Fibroblast of lung (primary cell): ENCODE measurements at regions not wholly inside any gene's neighbourhood (a gene's known extent, or its start where the extent isn't known, plus 50 kb on each side); places are given as distances from the start of the nearest gene placed in this dataset.
A peak's percentile ranks its signal among the peaks of the same experiment; 100 is the strongest.

Experiments
- DNase-seq, 2 donors: peaks; one replicate each; pipeline versions ENCODE4 v3.0.0 to v3.0.0-alpha.2; 2010; ENCODE audit warnings: low read depth in 2 of 2
- H2AFZ ChIP-seq: 2 replicates; pipeline ENCODE4 v1.5.1; 2012; ENCODE audit warnings: low read length, control low read depth, inconsistent platforms
- H3K27ac ChIP-seq: 2 replicates; pipeline ENCODE4 v1.5.1; 2011; ENCODE audit warnings: low read length, control low read depth; ENCODE audit not compliant: insufficient read depth
- H3K27me3 ChIP-seq: 2 replicates; pipeline ENCODE4 v1.5.1; 2011; ENCODE audit warnings: mild to moderate bottlenecking, low read length; ENCODE audit not compliant: control insufficient read depth, insufficient read depth
- H3K36me3 ChIP-seq: 2 replicates; pipeline ENCODE4 v1.5.1; 2011; ENCODE audit warnings: low read length; ENCODE audit not compliant: control insufficient read depth, insufficient read depth
- H3K4me1 ChIP-seq: 2 replicates; pipeline ENCODE4 v1.5.1; 2011; ENCODE audit warnings: low read length; ENCODE audit not compliant: control insufficient read depth, insufficient read depth; ENCODE audit errors: extremely low read depth
- H3K4me2 ChIP-seq: 2 replicates; pipeline ENCODE4 v1.5.1; 2011; ENCODE audit warnings: low read length, control low read depth; ENCODE audit not compliant: insufficient read depth; ENCODE audit errors: extremely low read depth
- H3K4me3 ChIP-seq, 4 experiments: fragments of 200-600 bp in 1 of 4; sonication (generic) in 1 of 4; replicated peaks in 1 of 4; 2 replicates each; pipeline ENCODE4 v1.5.1; 2011 to 2016; ENCODE audit warnings: low read length in 4 of 4, low read depth in 3 of 4, mild to moderate bottlenecking in 3 of 4, control low read depth in 2 of 4, inconsistent platforms in 1 of 4, mixed read lengths in 1 of 4; ENCODE audit not compliant: insufficient read depth in 1 of 4; ENCODE audit errors: control extremely low read depth in 1 of 4
- H3K79me2 ChIP-seq: 2 replicates; pipeline ENCODE4 v1.5.1; 2012; ENCODE audit warnings: mild to moderate bottlenecking, low read length, inconsistent platforms; ENCODE audit not compliant: control insufficient read depth, insufficient read depth
- H3K9ac ChIP-seq: 2 replicates; pipeline ENCODE4 v1.5.1; 2011; ENCODE audit warnings: mild to moderate bottlenecking, low read length, control low read depth; ENCODE audit not compliant: insufficient read depth
- H3K9me3 ChIP-seq: 2 replicates; pipeline ENCODE4 v1.5.1; 2012; ENCODE audit warnings: low read depth, low read length; ENCODE audit not compliant: control insufficient read depth, insufficient read depth
- H4K20me1 ChIP-seq: 2 replicates; pipeline ENCODE4 v1.5.1; 2011; ENCODE audit warnings: low read length; ENCODE audit not compliant: control insufficient read depth, insufficient read depth; ENCODE audit errors: extremely low read depth
- CTCF ChIP-seq, 2 donors: IDR thresholded peaks in 1 of 2; conservative IDR thresholded peaks in 1 of 2; 1 replicate in 1 of 2; 2 replicates in 1 of 2; pipeline ENCODE4 v1.5.1; 2011 to 2012; ENCODE audit warnings: low read length in 2 of 2, control low read depth in 1 of 2, inconsistent platforms in 1 of 2, low read depth in 1 of 2, mild to moderate bottlenecking in 1 of 2
- EZH2 ChIP-seq: IDR thresholded peaks from 2 replicates; pipeline ENCODE4 v1.5.1; 2012; ENCODE audit warnings: low read length, control low read depth, mild to moderate bottlenecking; ENCODE audit errors: missing control alignments

DNA sequence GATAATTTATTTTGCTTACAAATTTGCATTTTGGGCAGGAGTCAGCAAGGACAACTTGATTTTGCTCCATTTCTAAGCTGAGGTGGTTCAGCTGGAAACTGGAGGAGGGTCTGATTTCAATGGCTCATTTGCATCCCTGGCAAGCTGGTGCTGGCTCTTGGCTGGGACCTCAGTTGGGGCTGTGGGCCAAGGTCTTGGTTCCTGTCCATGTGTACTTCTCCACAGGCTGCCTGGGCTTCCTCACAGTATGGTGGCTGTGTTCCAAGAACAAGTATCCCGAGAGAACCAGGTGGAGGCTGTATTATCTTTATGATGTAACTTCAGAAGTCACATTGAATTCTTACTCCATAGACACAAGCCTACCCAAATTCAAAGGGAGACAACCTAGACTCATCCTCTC is 77.0 kb upstream of the STX18 start:
- H3K27me3 ChIP-seq: no peaks in the 10 kb centered on the region
- peaks cover 2% of the 10 kb centered on the region for H3K4me1 ChIP-seq
- H3K27ac ChIP-seq: no peak overlapping the region
- H3K36me3 ChIP-seq: no peaks in the 10 kb centered on the region
- H3K9ac ChIP-seq: no peak overlapping the region
- no peak overlapping the region for H3K4me3 ChIP-seq
- TF ChIP-seq CTCF (conservative IDR thresholded peaks at IDR 0.05 in 1 of 2, IDR thresholded peaks at IDR 0.05 in 1 of 2; ENCODE audit: low read depth in 1 of 2, low read length in 2 of 2) (no peak), EZH2 (no peak)
- H4K20me1 ChIP-seq: no peaks in the 10 kb centered on the region
- no peaks in the 10 kb centered on the region for H3K9me3 ChIP-seq
- H2AFZ ChIP-seq: no peak overlapping the region
- H3K4me2 ChIP-seq: no peak overlapping the region
- H3K79me2 ChIP-seq: no peaks in the 10 kb centered on the region
- DNase-seq: peak in 1 of 2 donors; percentile 25

DNA sequence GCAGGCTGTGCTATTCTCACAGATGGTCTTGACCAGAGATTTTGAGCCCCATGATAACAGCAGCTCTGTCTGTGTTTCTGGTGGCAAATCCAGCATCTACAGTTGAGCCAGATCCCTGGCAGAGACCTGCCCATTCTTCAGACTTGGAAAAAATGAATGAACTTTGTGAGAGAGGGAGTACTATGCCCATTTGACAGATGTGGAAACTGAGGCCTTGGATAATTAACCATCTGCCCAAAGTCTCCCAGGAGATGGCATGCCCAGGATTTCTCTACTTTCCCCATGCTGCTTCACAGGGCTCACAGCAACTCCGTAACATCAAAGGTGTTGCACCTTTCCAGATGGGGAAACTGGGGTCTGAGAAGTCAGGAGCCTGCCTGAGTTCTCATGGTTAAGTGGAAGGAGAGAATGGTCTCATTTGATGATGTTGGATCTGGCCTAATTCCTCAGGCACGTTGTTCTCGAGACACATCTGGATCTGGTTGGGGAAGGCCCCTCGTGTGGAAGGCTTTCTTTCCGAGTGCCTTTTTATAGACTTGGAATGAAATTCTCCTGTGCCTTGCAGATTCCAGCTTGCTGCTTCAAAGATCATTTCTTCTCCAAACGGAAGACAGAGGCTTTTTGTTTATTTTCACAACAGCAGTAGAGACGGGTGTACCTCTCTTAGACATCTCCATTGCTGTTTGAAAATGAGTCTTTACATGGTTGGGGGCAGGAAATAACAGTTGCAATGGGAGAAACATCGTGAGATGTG is 73.3 kb upstream of the STX18 start:
- Histone ChIP-seq H3K4me2 (no peak overlapping the region), H3K4me3 (no peak overlapping the region), H3K4me1 (peaks cover 2% of the 10 kb centered on the region), H3K79me2 (no peaks in the 10 kb centered on the region), H2AFZ (no peak overlapping the region), H3K27ac (no peak overlapping the region), H3K9me3 (no peaks in the 10 kb centered on the region), H3K36me3 (no peaks in the 10 kb centered on the region), H3K27me3 (no peaks in the 10 kb centered on the region), H4K20me1 (no peaks in the 10 kb centered on the region), H3K9ac (no peak overlapping the region)
- peak; percentile 26 to 29 for DNase-seq
- TF ChIP-seq CTCF (conservative IDR thresholded peaks at IDR 0.05 in 1 of 2, IDR thresholded peaks at IDR 0.05 in 1 of 2; ENCODE audit: low read depth in 1 of 2, low read length in 2 of 2) (no peak), EZH2 (no peak)

DNA sequence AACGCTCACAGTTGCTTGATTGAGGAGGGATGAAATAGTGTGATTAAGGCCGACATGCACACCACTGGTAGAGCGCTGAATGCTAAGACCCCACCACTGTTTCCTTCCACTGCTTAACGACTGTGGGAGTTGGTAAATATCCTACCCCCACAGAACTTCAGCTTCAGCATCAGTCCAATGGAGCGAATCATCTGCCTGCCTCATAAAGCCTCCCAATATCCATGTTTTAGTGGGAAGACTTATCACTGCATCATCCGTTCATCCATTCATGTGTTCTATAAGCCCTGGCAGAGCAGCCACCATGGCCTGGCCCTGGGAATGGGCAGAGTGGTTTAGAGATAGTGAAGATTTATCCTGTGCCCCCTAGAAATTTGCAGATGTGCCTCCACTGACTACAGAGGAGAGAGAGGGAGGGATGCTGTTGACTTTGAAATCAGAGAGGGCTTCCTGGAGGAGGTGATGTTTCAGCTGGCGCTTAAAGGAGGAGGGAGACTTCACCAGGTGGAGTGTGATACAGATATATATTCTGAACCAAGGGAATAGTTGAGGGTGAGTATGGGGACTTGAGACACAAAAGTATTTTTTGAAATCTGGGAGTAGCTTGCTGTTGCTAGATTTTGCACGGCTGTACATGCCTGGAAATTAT is 71.9 kb upstream of the STX18 start:
- Histone ChIP-seq H3K9me3 (no peaks in the 10 kb centered on the region), H3K36me3 (no peaks in the 10 kb centered on the region), H4K20me1 (no peaks in the 10 kb centered on the region), H3K79me2 (no peaks in the 10 kb centered on the region), H3K4me1 (peaks cover 2% of the 10 kb centered on the region), H3K27ac (no peak overlapping the region), H3K9ac (no peak overlapping the region), H3K27me3 (no peaks in the 10 kb centered on the region), H3K4me3 (no peak overlapping the region), H3K4me2 (no peak overlapping the region), H2AFZ (no peak overlapping the region)
- peak in 1 of 2 donors; percentile 9 for DNase-seq
- TF ChIP-seq EZH2 (no peak), CTCF (conservative IDR thresholded peaks at IDR 0.05 in 1 of 2, IDR thresholded peaks at IDR 0.05 in 1 of 2; ENCODE audit: low read depth in 1 of 2, low read length in 2 of 2) (no peak)
